ENCODE measurements at regions not wholly inside any gene's neighbourhood (a gene's known extent, or its start where the extent isn't known, plus 50 kb on each side); places are given as distances from the start of the nearest gene placed in this dataset.
"Not testable (repeated sequence)": the region's sequence is repeated elsewhere in the genome, so short reads cannot be mapped to it uniquely, and the experiment has no call there.

GRCh38 chr3:148493631-148494030, 204.1 kb upstream of the AGTR1 start:
- DNase-seq (ENCODE audit: low spot score): no peak

- no peak for DNase-seq (ENCODE audit: low spot score)
Measured at GRCh38 chr3:148494451-148494850, 203.3 kb upstream of the AGTR1 start.

GRCh38 chr3:148500881-148501280, 196.8 kb upstream of the AGTR1 start:
- DNase-seq (ENCODE audit: low spot score): no peak

DNA sequence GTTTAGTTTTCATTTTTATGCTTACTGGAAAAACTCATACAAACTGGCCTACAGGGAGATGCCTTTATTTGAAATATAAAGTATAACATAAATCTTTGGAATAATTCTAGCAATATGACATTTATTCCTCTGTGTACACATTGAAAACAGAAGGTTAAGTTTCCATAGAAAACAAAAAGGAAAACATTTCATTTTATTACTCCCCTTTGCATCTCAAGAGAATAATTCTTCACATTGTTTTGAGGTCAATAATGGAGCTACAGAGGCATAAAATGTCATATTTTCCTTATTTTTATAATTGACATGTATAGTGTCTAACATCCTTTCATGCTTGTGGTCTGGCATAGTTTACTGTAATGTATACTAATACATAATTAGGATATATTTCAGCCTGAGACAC, 187.6 kb upstream of the AGTR1 start:
- no peak for DNase-seq (ENCODE audit: low spot score)

DNA sequence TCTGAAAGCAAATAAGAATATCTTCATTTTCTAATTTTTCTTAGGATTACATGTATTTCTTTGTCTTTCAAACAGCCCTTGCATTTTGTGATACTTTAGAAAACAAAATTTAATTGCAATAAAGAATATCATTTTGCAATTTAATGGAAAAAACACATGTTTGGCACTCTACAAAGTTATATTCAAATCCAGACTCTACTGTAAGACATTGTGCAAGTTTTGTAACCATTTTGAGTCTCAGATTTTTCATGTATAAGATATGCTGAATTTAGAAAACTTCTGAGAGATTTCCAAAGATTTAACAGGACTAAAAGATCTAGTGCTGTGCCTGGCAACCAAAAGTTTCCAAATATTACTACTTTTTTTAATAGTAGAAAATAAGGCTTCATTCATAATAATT, 187.1 kb upstream of the AGTR1 start:
- no peak for DNase-seq (ENCODE audit: low spot score)

DNA sequence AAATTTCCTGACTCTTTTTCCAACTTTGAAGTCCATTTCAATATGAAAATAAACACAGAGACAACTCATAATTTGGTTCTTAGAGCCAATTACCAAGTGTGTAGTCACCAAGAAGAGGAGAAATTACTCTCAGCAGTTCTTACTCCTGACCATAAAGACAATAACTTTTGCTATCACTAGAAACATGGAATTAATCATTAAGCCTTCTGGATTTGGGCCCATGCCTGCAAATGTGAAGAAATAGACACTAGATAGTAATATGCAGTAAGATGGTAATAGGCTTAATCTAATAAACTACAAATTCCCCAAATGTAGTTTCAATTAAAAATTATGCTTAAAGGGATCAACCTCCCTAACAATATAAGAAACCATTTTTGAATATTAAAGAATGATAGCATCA, 185.1 kb upstream of the AGTR1 start:
- DNase-seq (ENCODE audit: low spot score): no peak

- DNase-seq (ENCODE audit: low spot score): no peak
Measured at GRCh38 chr3:148513096-148513543, 184.6 kb upstream of the AGTR1 start.

- no peak for DNase-seq (ENCODE audit: low spot score)
Measured at GRCh38 chr3:148518520-148518919, 179.2 kb upstream of the AGTR1 start.

DNA sequence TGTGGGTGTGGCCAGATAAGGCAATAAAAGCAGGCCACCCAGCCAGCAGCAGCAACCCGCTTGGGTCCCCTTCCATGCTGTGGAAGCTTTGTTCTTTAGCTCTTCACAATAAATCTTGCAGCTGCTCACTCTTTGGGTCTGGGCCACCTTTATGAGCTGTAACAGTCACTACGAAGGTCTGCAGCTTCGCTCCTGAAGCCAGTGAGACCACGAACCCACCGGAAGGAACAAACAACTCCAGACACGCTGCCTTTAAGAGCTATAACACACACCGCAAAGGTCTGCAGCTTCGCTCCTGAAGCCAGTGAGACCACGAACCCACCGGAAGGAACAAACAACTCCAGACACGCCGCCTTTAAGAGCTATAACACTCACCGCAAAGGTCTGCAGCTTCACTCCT, 172.1 kb upstream of the AGTR1 start:
- not testable (repeated sequence) for DNase-seq (ENCODE audit: low spot score)

DNA sequence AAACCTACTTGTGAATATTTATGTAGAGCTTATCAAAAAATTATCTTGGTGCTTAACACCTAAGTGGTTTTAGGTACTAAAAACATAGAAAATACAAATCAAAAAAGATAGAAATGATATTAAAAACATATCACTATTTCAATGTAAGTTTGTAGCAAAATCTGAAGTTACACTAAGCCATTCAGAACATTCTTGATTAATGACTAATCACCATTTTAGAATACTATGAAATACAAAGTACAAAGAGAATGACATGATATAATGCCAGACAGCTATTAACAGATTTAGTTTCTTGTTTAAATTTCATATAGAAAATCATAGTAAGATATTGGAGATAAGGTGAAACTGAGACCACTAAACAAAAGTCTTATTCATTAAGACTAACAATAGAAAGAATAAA, 169.7 kb upstream of the AGTR1 start:
- no peak for DNase-seq (ENCODE audit: low spot score)

GRCh38 chr3:148531836-148532235, 165.9 kb upstream of the AGTR1 start:
- no peak for DNase-seq (ENCODE audit: low spot score)

DNA sequence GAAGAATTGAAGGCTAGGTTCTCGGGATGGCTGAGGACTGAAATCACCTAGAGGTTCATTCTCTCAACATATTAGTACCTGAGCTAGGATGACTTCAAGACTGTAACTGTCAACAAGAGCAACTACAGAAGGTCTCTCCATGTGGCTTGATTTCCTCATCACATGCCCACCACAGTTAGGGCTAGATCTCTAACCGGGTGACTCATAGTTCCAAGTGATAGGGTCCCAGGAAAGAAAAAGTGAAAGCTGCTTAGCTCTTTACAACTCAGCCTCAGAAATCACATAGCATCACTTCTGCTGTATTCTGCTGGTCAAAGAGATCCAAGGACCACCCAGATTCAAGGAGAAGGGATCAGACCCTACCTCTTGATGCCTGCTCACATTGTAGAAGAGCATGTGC, 165.4 kb upstream of the AGTR1 start:
- DNase-seq (ENCODE audit: low spot score): no peak

GRCh38 chr3:148532774-148533173, 164.9 kb upstream of the AGTR1 start:
- no peak for DNase-seq (ENCODE audit: low spot score)

- no peak for DNase-seq (ENCODE audit: low spot score)
Measured at GRCh38 chr3:148534089-148534988, 163.4 kb upstream of the AGTR1 start.

- DNase-seq (ENCODE audit: low spot score): no peak
Measured at GRCh38 chr3:148535001-148535400, 162.7 kb upstream of the AGTR1 start.

GRCh38 chr3:148540266-148540665, 157.4 kb upstream of the AGTR1 start:
- no peak for DNase-seq (ENCODE audit: low spot score)

GRCh38 chr3:148540851-148541250, 156.9 kb upstream of the AGTR1 start:
- no peak for DNase-seq (ENCODE audit: low spot score)

DNA sequence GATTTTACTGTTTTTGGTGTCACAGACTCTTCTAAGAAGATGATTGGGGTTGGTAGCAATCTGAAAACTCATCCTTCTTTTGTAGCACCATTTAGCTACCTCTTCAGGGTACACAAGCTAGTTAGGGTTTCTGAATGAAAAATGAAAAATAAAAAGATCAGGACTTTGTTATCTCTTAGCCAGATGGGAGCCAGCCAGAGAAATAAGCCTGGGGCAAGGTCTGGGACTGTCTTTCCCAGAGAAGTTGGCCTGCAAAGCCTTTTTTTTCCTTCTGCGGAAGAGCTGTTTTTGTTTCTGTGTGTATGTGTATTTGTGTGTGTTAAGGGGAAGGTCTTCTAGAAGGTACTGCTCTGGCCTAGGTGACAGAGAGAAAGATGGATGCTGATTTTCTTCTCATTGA, 150.7 kb upstream of the AGTR1 start:
- no peak for DNase-seq (ENCODE audit: low spot score)

DNA sequence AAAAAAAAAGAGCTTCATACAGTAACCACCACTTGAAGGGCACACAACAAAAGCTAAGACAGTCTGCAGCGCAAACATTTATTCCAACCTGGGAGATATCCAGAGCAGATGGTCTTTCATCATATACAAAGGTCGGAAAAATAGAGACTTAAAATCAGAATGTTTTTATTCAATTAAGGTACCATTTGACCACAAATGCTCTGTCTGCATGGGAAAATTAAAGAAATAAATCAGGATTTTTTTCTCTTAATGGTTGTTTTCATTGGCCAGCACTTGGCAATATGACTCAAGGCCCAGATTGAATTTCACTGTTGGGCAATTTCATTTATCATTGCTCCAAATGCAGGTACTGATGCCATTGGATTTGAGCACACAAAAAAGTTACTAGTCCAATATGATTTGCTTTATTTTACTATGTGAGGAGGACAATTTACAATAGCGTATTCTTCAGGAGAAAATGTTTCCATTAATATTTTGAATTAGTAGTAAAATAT, 145.9 kb upstream of the AGTR1 start:
- no peak for DNase-seq (ENCODE audit: low spot score)

GRCh38 chr3:148554367-148554766, 143.3 kb upstream of the AGTR1 start:
- DNase-seq (ENCODE audit: low spot score): no peak

GRCh38 chr3:148556664-148557063, 141.0 kb upstream of the AGTR1 start:
- no peak for DNase-seq (ENCODE audit: low spot score)

- DNase-seq (ENCODE audit: low spot score): not testable (repeated sequence)
Measured at GRCh38 chr3:148577579-148577978, 120.1 kb upstream of the AGTR1 start.

GRCh38 chr3:148582126-148582525, 115.6 kb upstream of the AGTR1 start:
- no peak for DNase-seq (ENCODE audit: low spot score)

- no peak for DNase-seq (ENCODE audit: low spot score)
Measured at GRCh38 chr3:148583793-148584192, 113.9 kb upstream of the AGTR1 start.

Measured in Ammon's horn (tissue), 1 donor.